Uterus (tissue), 2 donors: ENCODE measurements at regions not wholly inside any gene's neighbourhood (a gene's known extent, or its start where the extent isn't known, plus 50 kb on each side); places are given as distances from the start of the nearest gene placed in this dataset.

ENCODE experiments used
- CTCF ChIP-seq, 4 experiments: fragments of 200-600 bp in 2 of 4; fragments of 450-650 bp in 2 of 4; sonication (generic) in 2 of 4; IDR thresholded peaks; one replicate each; pipeline ENCODE4 v1.5.1; 2016 to 2019; ENCODE audit warnings: antibody characterized with exemption in 4 of 4, mild to moderate bottlenecking in 2 of 4, moderate library complexity in 1 of 4
- POLR2A ChIP-seq, 2 donors: fragments of 450-650 bp; IDR thresholded peaks; one replicate each; pipeline ENCODE4 v1.6.1; 2016; ENCODE audit warnings: antibody characterized with exemption in 2 of 2, mild to moderate bottlenecking in 1 of 2, moderate library complexity in 1 of 2

DNA sequence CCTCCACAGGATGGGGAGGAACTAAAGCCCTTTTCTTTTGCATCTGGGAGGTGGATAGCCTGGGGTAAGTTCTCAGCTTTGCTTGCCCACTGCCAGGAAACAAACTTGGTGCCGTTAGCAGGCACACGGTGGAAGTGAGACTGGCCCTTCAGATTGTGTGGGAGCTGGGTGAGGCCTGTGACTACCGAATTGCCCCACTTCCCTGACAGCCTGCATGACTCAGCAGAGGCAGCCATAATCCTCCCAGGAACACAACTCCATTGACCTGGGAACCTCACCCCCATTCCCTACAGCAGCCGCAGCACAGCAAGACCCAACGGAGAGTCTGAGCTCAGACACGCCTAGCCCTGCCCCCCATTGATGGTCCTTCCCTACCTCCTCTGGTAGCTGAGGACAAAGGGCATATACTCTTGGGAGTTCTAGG, 282.6 kb downstream of the KLF13 start:
- no peak for TF ChIP-seq CTCF (IDR thresholded peaks at IDR 0.05)
- no peak for TF ChIP-seq POLR2A (IDR thresholded peaks at IDR 0.05)
